GM12892 (cell line): ENCODE measurements at regions not wholly inside any gene's neighbourhood (a gene's known extent, or its start where the extent isn't known, plus 50 kb on each side); places are given as distances from the start of the nearest gene placed in this dataset.
"Not testable (repeated sequence)": the region's sequence is repeated elsewhere in the genome, so short reads cannot be mapped to it uniquely, and the experiment has no call there.

Source experiments
- POLR2A ChIP-seq: IDR thresholded peaks from 2 replicates; pipeline ENCODE4 v1.6.1; 2011; ENCODE audit warnings: low read depth, low read length, control low read depth
- POLR2AphosphoS5 ChIP-seq: IDR thresholded peaks from 2 replicates; pipeline ENCODE4 v1.6.1; 2011; ENCODE audit warnings: low read depth, low read length, control low read depth
- TAF1 ChIP-seq: IDR thresholded peaks from 2 replicates; pipeline ENCODE4 v1.6.1; 2011; ENCODE audit warnings: low read depth, mild to moderate bottlenecking, control low read depth, low read length, borderline replicate concordance

DNA sequence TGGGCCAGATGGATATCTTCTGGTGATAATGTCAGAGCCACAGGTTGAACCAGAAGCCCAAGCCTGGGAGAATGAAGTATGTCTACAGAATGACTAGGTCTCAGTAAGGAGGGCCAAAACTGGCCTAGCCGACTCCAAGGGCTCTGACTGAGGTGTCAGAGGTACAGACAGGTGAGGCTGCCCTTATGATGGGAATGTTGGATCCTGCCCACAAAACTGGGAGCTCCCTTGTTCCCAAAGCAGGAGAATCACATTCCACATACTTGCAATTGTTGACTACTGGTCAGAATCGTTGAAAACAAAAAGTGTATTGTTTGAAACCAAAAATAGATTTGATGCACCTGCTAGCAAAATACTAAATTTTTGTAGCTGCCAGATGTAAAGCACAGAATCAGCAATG, 350.2 kb downstream of the BCL2L11 start:
- not testable (repeated sequence) for TF ChIP-seq POLR2A, POLR2AphosphoS5, TAF1
